ENCODE measurements at regions not wholly inside any gene's neighbourhood (a gene's known extent, or its start where the extent isn't known, plus 50 kb on each side); places are given as distances from the start of the nearest gene placed in this dataset.

DNA sequence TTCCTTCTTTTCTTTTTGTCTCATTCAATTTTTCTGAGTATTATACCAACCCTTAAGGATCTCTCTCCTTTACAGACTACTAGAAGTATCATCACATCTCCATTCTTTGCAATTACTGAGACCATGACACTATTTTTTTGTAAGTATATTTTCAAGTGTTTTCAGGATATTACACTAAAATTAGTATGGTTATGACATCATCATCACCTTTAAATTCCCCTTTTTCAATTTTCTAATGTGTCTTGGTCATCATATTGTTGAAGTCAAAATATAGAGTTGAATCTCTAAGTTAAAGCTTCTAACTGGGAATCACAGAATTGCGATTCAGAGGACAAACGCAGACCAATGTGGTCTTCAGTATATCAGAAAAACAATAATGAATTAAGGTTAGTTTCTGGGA is 1475.1 kb downstream of the OTOL1 start:
- CTCF ChIA-PET (ENCODE audit: low intra/inter-chr PET ratio, low total read pairs), result no interaction called here

DNA sequence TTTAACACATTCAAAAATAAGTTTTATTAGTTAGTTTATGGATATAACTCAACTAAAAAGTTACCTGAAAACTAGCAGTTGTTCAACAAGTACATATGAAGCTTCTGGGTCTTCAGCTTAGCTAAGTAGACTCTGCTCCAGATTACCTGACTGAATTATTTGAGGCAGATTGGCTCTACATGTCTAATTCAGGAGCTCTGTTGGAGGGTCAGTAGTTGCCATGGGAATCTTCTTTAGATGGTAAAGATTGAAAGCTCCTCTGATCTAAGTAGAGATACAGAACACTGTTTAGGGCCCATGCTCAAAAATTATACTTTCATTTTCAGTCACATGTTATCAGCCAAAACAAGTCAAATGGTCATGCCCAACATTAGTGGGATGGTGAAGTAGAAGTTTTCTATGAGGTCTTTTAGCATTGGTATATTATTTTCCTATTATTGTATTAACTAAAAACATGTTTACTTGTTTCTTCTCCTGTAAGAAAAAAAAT is 1476.9 kb downstream of the OTOL1 start:
- Histone ChIP-seq H3K9me3 (ENCODE audit: low read length) (no peaks in the 10 kb centered on the region), H2AFZ (ENCODE audit: low read length) (no peak overlapping the region), H3K9ac (ENCODE audit: insufficient read depth, low read depth, low read length) (no peak overlapping the region), H3K27ac (ENCODE audit: extremely low read length, insufficient read depth, low read length) (no peak overlapping the region), H3K4me1 (ENCODE audit: insufficient read depth, low read length) (no peaks in the 10 kb centered on the region), H3K36me3 (replicated peaks in 1 of 2; ENCODE audit: control insufficient read depth in 1 of 2, insufficient read depth in 2 of 2, low read length in 2 of 2) (no peaks in the 10 kb centered on the region), H3K4me2 (ENCODE audit: low read depth, low read length) (no peak overlapping the region), H3K4me3 (replicated peaks in 1 of 3; ENCODE audit: insufficient read depth in 1 of 3, low read depth in 2 of 3, low read length in 3 of 3) (no peak overlapping the region), H3K27me3 (ENCODE audit: control insufficient read depth in 1 of 2, insufficient read depth in 2 of 2, low read length in 2 of 2) (no peaks in the 10 kb centered on the region), H3K79me2 (ENCODE audit: insufficient read depth, low read length) (no peaks in the 10 kb centered on the region), H4K20me1 (ENCODE audit: insufficient read depth, low read length) (no peaks in the 10 kb centered on the region)
- intact Hi-C loops (cut with micrococcal nuclease; ENCODE audit: unreplicated experiment), result no loop called here
- in situ Hi-C loops (cut with HindIII; ENCODE audit: extremely low pct_ligation_motif_present, low pct_unique_long_range_greater_than_20kb), result no loop called here
- BruUV-seq (replicated peaks), result no TSS peak
- ChIA-PET POLR2A (no interaction called here), CTCF (ENCODE audit: low intra/inter-chr PET ratio, low total read pairs) (no interaction called here)
- no peak for ATAC-seq
- TF ChIP-seq CCAR2 (optimal IDR thresholded peaks at IDR 0.05; ENCODE audit: low read depth, low read length), result no peak
- no peak for TF ChIP-seq NR2C2 (CRISPR knock-in tag; IDR thresholded peaks at IDR 0.05; ENCODE audit: borderline replicate concordance)
- TF ChIP-seq TCF7L2 (IDR thresholded peaks at IDR 0.05; ENCODE audit: low read depth, low read length), result no peak
- no peak for TF ChIP-seq ZNF333 (CRISPR knock-in tag; IDR thresholded peaks at IDR 0.05; ENCODE audit: borderline replicate concordance)
- no peak for TF ChIP-seq ZNF556 (CRISPR knock-in tag; IDR thresholded peaks at IDR 0.05; ENCODE audit: borderline replicate concordance)
- TF ChIP-seq ZNF552 (CRISPR knock-in tag; IDR thresholded peaks at IDR 0.05; ENCODE audit: borderline replicate concordance), result no peak
- DNase-seq (ENCODE audit: low spot score), result no peak
- no peak for FAIRE-seq

More for the DNA sequence above, 1475.1 kb downstream of the OTOL1 start:
- WGBS (ENCODE audit: low lambda C conversion rate), result 0% methylated on average over 2 of the region's 2 CpGs
- Histone ChIP-seq H3K4me1 (ENCODE audit: insufficient read depth, low read length) (no peaks in the 10 kb centered on the region), H3K36me3 (replicated peaks in 1 of 2; ENCODE audit: control insufficient read depth in 1 of 2, insufficient read depth in 2 of 2, low read length in 2 of 2) (no peaks in the 10 kb centered on the region), H3K27me3 (ENCODE audit: control insufficient read depth in 1 of 2, insufficient read depth in 2 of 2, low read length in 2 of 2) (no peaks in the 10 kb centered on the region), H3K9ac (ENCODE audit: insufficient read depth, low read depth, low read length) (no peak overlapping the region), H3K79me2 (ENCODE audit: insufficient read depth, low read length) (no peaks in the 10 kb centered on the region), H2AFZ (ENCODE audit: low read length) (no peak overlapping the region), H3K4me2 (ENCODE audit: low read depth, low read length) (no peak overlapping the region), H3K9me3 (ENCODE audit: low read length) (no peaks in the 10 kb centered on the region), H3K27ac (ENCODE audit: extremely low read length, insufficient read depth, low read length) (no peak overlapping the region), H3K4me3 (replicated peaks in 1 of 3; ENCODE audit: insufficient read depth in 1 of 3, low read depth in 2 of 3, low read length in 3 of 3) (no peak overlapping the region), H4K20me1 (ENCODE audit: insufficient read depth, low read length) (no peaks in the 10 kb centered on the region)
- FAIRE-seq (no peak), ATAC-seq (no peak), DNase-seq (ENCODE audit: low spot score) (no peak)
- POLR2A ChIA-PET, result no interaction called here
- in situ Hi-C loops (cut with HindIII; ENCODE audit: extremely low pct_ligation_motif_present, low pct_unique_long_range_greater_than_20kb), result no loop called here
- TF ChIP-seq ATF7 (IDR thresholded peaks at IDR 0.05) (peak; percentile 86), ATF7 (CRISPR knock-in tag; IDR thresholded peaks at IDR 0.05) (no peak), CREB1 (IDR thresholded peaks at IDR 0.05) (peak; percentile 75), CREB1 (CRISPR knock-in tag; IDR thresholded peaks at IDR 0.05) (no peak), ZNF234 (CRISPR knock-in tag; conservative IDR thresholded peaks at IDR 0.05) (no peak)
- BruUV-seq (replicated peaks), result no TSS peak
- intact Hi-C loops (cut with micrococcal nuclease; ENCODE audit: unreplicated experiment), result no loop called here

Measured in HepG2 (cell line).